Embryonic facial prominence (tissue), 1 donor: ENCODE measurements at regions not wholly inside any gene's neighbourhood (a gene's known extent, or its start where the extent isn't known, plus 50 kb on each side); places are given as distances from the start of the nearest gene placed in this dataset.

Experiments
- DNase-seq: peaks from one replicate; pipeline ENCODE4 v3.0.0-alpha.2; 2016; ENCODE audit errors: extremely low spot score

DNA sequence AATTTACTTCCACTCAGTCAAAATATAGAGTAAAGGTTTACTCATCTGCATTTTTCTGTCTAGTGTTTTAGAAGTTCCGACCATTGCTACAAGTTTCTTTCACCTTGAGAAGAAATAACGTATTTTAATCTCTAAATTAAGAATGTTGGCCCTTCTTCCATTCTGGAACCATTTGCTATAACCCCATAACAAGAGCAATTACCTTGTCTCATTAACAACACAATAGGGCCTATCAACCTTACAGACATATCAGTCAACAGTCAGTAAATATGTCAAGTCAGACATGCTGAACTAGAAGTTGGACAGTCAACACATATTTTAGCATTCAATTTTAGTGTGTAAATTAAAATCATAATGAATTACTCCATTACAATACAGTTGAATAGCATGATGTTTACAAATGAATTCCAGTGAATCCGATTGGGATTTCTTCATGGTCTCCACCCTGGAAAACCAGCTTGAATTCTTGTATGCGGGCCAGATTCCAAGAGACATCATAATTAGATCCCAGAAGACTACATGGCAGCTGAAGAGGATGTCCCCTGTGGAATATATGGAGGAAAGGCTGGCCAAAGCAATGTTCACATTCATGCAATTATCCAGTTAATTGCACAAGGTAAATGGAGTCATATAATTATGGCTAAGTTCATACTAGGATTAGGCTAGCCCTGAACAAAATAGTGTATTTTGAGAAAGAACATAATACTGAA, 196.2 kb upstream of the TARS1 start:
- DNase-seq, result no peak

DNA sequence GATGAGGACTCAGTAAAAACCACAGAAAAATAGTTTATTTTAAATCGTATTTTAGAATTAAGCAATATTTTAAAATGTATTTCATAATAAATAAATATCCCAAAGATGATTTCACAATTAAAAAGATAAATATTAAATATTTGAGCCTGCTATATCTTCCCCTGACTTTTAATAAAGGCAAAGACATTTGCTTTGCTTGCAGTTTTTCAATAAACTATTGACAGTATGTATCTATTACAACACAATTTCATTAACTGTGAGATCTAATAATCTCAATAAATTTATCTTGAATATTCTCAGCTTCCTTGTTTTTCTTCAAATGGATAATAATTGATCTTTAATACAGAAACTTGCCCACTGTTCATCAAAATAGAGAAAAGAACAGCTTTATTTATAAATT, 186.2 kb upstream of the TARS1 start:
- DNase-seq, result no peak

DNA sequence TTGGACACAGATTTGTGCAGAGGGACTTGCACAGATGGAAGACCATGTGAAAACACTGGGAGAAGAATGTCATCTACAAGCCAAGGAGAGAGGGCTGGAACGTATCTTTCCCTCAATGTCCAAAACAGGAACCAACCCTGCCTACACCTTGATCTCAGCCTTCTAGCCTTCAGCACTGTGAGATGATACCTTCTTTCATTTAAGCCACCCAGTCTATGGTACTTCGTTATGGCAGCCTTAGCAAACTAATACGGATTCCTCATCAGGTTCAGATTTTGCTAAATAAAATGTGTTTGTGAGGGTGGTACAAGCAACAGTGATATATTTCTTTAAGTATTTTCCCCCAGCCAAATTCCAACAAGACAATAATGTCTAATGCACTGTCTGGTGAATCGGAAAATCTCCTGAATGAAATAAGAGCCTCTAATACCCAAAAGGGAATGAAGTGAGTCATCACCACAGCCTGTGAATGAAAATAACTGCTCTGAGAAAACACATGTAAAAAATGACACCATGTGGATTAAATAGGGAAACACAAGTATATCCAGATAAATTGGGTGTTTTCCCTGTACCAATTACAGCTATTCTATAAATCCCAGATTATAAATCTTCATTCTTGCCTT, 182.8 kb upstream of the TARS1 start:
- DNase-seq, result no peak

GRCh38 chr5:33258553-33258952, 182.2 kb upstream of the TARS1 start:
- DNase-seq, result no peak

GRCh38 chr5:33260098-33260497, 180.7 kb upstream of the TARS1 start:
- DNase-seq, result no peak

DNA sequence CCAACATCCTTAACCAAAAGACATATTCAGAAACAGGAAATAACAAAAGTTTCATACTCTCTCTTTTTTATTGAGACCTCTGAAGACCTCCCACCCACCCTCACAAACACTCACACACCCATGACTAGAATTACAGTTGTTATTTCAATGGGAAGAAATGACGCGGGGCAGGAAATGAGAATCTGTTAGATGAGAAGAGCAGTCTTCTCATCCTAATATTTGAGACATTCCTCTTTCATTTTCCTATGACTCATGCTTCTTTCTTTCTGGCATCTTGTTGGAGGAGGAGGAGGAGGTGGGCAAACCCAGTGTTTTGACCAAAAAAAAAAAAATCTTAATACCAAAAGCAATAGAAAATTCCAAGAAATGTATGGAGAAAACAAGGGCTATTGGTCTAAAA, 179.5 kb upstream of the TARS1 start:
- DNase-seq, result no peak

GRCh38 chr5:33261747-33262146, 179.0 kb upstream of the TARS1 start:
- no peak for DNase-seq

- no peak for DNase-seq
Measured at GRCh38 chr5:33267801-33268200, 173.0 kb upstream of the TARS1 start.

- DNase-seq, result no peak
Measured at GRCh38 chr5:33268374-33268773, 172.4 kb upstream of the TARS1 start.

GRCh38 chr5:33270671-33271070, 170.1 kb upstream of the TARS1 start:
- no peak for DNase-seq

DNA sequence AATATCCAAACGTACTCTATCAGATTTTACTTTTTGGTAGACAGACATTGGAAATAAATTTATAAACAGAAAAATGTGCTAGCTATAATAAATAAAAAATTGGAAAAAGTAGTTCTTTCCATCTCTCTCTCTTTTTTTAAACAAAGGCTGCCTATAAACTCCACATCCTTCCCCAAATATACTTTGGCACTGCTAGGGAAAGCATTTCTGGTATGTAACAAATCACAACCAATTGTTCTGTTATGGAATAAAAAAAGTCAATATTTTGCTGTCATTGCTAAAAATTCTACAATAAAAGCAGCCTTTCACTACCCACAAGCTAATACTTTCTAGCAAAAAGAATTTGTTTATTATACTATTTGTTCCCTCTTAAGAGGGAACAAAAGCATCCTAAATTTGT, 169.2 kb upstream of the TARS1 start:
- no peak for DNase-seq

DNA sequence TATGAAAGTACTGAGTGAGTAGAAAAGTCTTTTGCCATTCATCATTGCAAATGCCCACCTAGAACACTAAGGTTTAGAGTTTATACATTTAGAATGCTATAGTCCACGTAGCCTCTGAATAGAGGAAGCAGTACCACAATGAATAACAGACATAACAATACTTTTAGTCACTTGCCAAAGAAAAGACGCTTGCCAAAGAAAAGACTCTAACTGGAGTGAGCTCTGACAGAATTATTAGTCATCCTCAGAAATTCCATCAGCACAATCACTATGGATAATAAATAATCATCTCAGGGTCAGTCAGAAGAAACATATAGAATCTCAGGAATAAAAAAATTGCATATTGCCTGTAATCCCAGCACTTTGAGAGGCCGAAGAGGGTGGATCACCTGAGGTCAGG, 168.5 kb upstream of the TARS1 start:
- DNase-seq, result no peak

GRCh38 chr5:33273985-33274384, 166.8 kb upstream of the TARS1 start:
- DNase-seq, result no peak

- no peak for DNase-seq
Measured at GRCh38 chr5:33275391-33275790, 165.4 kb upstream of the TARS1 start.

- no peak for DNase-seq
Measured at GRCh38 chr5:33275921-33276627, 164.7 kb upstream of the TARS1 start.

GRCh38 chr5:33276628-33276950, 164.2 kb upstream of the TARS1 start:
- no peak for DNase-seq

GRCh38 chr5:33277061-33277650, 163.6 kb upstream of the TARS1 start:
- no peak for DNase-seq

GRCh38 chr5:33281431-33281843, 159.3 kb upstream of the TARS1 start:
- no peak for DNase-seq

DNA sequence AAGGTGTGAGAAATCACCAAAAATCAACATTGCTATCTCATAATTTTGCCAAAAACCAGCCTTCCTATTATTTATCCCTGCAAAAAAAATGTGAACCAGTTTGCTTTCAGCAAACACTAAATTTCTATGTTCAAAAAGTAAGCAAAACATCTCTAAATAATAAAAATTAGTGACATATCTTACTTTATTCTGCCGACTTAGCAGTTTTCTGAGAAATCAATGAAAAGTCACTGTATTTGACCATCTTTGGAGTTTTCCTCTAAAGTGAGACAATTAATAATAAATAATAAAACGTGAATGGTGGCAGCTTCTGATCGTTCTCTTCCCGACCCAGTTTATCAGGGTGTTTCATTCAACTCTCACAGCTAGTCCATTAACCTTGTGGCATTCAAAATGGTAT, 158.6 kb upstream of the TARS1 start:
- no peak for DNase-seq

GRCh38 chr5:33282696-33283095, 158.1 kb upstream of the TARS1 start:
- no peak for DNase-seq

DNA sequence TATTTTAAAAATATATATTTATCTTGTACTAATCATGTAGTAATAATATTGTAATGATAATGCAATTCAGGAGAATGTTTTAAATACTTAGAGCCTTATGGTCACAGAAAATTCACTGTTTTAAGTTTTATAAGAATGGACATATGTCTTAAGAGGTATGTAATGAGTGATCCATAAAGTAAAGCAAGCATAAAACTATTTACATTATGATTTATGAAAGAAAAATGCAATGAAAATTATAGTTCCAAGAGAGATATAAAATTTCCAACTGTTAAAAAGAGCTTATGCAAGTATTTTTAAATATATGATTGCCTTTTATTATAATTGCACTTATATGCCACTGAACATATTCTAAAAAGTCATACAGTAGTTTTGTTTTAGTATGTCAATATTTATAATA, 157.5 kb upstream of the TARS1 start:
- no peak for DNase-seq

GRCh38 chr5:33284681-33285080, 156.1 kb upstream of the TARS1 start:
- no peak for DNase-seq

- DNase-seq, result no peak
Measured at GRCh38 chr5:33287242-33287641, 153.5 kb upstream of the TARS1 start.
